Mammary epithelial cell (primary cell): ENCODE measurements at regions not wholly inside any gene's neighbourhood (a gene's known extent, or its start where the extent isn't known, plus 50 kb on each side); places are given as distances from the start of the nearest gene placed in this dataset.

Experiments
- CTCF ChIP-seq, 2 donors: IDR thresholded peaks in 1 of 2; conservative IDR thresholded peaks in 1 of 2; 2 replicates each; pipeline ENCODE4 v1.5.1; 2011 to 2012; ENCODE audit warnings: inconsistent platforms in 2 of 2, low read length in 2 of 2, mild to moderate bottlenecking in 2 of 2, control low read depth in 1 of 2, low read depth in 1 of 2; ENCODE audit not compliant: insufficient read depth in 1 of 2; ENCODE audit errors: extremely low read depth in 1 of 2
- EZH2 ChIP-seq: IDR thresholded peaks from 2 replicates; pipeline ENCODE4 v1.6.1; 2012; ENCODE audit warnings: low read length, inconsistent platforms, borderline replicate concordance

- TF ChIP-seq EZH2 (no peak), CTCF (conservative IDR thresholded peaks at IDR 0.05 in 1 of 2, IDR thresholded peaks at IDR 0.05 in 1 of 2; ENCODE audit: extremely low read depth in 1 of 2, insufficient read depth in 1 of 2, low read depth in 1 of 2, low read length in 2 of 2) (no peak)
Observed at GRCh38 chr13:48819899-48820298, 155.8 kb upstream of the FNDC3A start.
